Esophagus squamous epithelium (tissue), 4 donors: ENCODE measurements at regions not wholly inside any gene's neighbourhood (a gene's known extent, or its start where the extent isn't known, plus 50 kb on each side); places are given as distances from the start of the nearest gene placed in this dataset.

Experiments used
- POLR2A ChIP-seq, 4 donors: fragments of 450-650 bp; IDR thresholded peaks; one replicate each; pipeline ENCODE4 v1.6.1; 2017; ENCODE audit warnings: antibody characterized with exemption in 4 of 4, mild to moderate bottlenecking in 4 of 4, moderate library complexity in 3 of 4
- TF ChIP-seq, protein P1 (sequence below), 6 experiments: fragments of 450-650 bp in 4 of 6; fragments of 200-600 bp in 2 of 6; sonication (generic) in 2 of 6; IDR thresholded peaks; one replicate each; pipeline ENCODE4 v1.5.1; 2016 to 2019; ENCODE audit warnings: antibody characterized with exemption in 6 of 6, mild to moderate bottlenecking in 4 of 6, moderate library complexity in 4 of 6

- TF ChIP-seq, protein P1, sequence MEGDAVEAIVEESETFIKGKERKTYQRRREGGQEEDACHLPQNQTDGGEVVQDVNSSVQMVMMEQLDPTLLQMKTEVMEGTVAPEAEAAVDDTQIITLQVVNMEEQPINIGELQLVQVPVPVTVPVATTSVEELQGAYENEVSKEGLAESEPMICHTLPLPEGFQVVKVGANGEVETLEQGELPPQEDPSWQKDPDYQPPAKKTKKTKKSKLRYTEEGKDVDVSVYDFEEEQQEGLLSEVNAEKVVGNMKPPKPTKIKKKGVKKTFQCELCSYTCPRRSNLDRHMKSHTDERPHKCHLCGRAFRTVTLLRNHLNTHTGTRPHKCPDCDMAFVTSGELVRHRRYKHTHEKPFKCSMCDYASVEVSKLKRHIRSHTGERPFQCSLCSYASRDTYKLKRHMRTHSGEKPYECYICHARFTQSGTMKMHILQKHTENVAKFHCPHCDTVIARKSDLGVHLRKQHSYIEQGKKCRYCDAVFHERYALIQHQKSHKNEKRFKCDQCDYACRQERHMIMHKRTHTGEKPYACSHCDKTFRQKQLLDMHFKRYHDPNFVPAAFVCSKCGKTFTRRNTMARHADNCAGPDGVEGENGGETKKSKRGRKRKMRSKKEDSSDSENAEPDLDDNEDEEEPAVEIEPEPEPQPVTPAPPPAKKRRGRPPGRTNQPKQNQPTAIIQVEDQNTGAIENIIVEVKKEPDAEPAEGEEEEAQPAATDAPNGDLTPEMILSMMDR (IDR thresholded peaks at IDR 0.05) = no peak
- TF ChIP-seq POLR2A (IDR thresholded peaks at IDR 0.05) = no peak
These were observed 678.2 kb upstream of the PRMT6 start for GRCh38 chr1:106378261-106378660.
